GM12874 (cell line): ENCODE measurements at regions not wholly inside any gene's neighbourhood (a gene's known extent, or its start where the extent isn't known, plus 50 kb on each side); places are given as distances from the start of the nearest gene placed in this dataset.

Source experiments
- CTCF ChIP-seq: IDR thresholded peaks from 2 replicates; pipeline ENCODE4 v1.5.1; 2011; ENCODE audit warnings: low read depth, mild to moderate bottlenecking, control low read depth, low read length, moderate library complexity; ENCODE audit not compliant: insufficient read depth

- no peak for TF ChIP-seq CTCF
Measured at GRCh38 chr13:106238690-106239089, 296.8 kb downstream of the EFNB2 start.

- no peak for TF ChIP-seq CTCF
Measured at GRCh38 chr13:106234636-106235035, 300.8 kb downstream of the EFNB2 start.

GRCh38 chr13:106233134-106233735, 302.2 kb downstream of the EFNB2 start:
- no peak for TF ChIP-seq CTCF

- no peak for TF ChIP-seq CTCF
Measured at GRCh38 chr13:106232681-106233080, 302.8 kb downstream of the EFNB2 start.

GRCh38 chr13:106230450-106230849, 305.0 kb downstream of the EFNB2 start:
- TF ChIP-seq CTCF = no peak

GRCh38 chr13:106225126-106225525, 310.3 kb downstream of the EFNB2 start:
- no peak for TF ChIP-seq CTCF

- no peak for TF ChIP-seq CTCF
Measured at GRCh38 chr13:106220211-106220610, 315.3 kb downstream of the EFNB2 start.
